ENCODE measurements at regions not wholly inside any gene's neighbourhood (a gene's known extent, or its start where the extent isn't known, plus 50 kb on each side); places are given as distances from the start of the nearest gene placed in this dataset.

DNA sequence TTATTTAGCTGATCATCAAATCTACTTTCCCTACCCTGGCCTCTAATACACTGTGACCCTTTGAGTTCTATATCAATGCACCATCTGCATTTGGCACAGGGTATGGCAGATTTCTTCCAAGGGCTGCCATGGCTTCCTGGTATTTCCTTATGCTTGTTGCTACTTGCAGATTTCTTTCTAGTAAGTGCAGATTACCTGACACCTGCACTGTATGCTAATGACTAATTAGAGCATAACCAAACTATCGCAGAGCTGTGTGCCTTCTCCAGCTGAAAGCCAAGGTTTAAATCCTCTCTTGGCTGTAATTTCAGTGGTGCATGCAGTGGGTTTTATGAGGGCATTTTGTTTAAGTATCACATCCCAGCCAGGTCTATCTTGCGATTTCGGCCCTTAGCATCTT lies 293.7 kb downstream of the KIF4B start:
- DNase-seq = no peak

DNA sequence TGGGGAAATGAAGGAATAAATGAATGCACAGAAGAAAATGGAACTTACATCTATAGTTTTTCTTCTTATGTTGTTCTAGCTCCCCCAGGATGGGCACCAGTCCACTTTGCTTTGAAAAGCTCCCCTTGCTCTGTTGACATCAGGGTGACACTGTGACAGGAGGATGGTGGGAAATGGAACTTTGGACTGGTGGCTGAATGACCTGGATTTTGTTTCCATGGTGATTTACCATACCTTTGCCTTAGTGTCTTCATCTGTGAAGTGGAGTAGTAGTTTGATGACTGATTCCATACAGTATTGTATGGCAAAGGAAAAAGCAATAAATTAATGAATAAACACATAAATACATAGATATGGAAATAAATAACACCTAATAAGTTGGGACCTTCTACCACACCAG lies 294.7 kb downstream of the KIF4B start:
- no peak for DNase-seq

DNA sequence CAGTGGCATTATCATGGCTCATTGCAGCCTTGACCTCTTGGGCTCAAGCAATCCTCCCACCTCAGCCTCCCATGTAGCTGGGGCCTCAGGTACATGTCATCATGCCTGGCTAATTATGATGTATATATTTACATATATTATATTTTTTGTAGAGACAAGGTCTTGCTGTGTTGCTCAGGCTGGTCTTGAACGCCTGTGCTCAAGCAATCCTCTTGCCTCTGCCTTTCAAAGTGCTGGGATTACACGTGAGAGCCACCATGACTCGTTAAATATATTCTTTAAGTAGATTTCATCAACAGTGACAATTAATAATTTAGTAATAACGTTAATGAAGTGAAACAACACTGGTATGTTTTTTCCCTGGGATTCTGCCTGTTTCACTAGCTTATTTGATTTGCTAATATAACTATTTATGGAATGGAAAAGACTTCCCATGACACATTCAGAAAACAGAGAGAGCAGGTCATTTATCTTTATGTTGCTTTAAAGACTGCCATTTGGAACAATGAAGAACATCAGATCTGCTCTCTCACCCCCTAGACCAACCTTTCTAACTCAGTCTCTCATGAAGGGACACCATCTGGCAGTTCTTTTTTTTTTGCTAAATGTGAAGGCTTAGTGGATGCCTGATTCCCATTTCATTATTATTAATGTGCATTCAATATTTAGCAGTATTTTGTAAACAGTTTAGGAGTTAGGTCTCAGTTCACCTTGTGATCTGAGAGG lies 295.6 kb downstream of the KIF4B start:
- no peak for DNase-seq

DNA sequence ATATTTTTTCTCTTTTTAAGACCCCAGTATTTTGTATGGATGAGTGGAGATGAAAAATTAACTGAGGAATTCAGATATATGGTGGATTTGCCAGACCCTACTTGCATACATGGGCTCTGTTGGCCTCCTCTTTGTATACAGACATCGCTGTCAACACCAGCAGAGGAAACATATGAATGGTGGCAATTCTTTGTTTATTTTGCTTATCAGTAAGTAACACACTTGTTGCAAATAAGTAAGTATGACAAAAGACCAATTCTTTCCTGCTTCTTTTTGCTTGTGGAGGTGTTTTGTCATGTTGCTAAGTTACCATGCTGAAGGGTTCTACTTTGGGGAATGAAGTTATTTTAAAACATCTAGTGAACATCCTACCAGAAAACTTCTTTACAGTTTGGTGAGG lies 298.2 kb downstream of the KIF4B start:
- DNase-seq = no peak

DNA sequence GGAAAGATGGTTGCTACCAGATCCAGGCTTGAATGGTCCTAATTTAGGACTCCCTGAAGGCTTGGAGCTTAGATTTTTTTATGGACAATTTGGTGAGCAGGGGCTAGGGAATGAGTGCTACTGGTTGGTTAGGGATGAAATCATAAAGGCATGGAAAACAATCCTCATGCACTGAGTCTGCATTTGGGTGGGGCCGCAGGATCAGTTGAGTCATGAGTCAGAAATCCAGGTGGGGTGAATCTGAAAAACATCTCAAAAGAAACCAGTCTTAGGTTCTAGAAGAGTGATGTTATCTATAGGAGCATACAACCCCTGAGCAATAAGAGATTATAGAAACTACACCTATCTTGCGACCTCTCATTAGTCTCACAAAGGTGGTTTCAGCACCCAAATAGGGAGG lies 300.0 kb downstream of the KIF4B start:
- no peak for DNase-seq

DNA sequence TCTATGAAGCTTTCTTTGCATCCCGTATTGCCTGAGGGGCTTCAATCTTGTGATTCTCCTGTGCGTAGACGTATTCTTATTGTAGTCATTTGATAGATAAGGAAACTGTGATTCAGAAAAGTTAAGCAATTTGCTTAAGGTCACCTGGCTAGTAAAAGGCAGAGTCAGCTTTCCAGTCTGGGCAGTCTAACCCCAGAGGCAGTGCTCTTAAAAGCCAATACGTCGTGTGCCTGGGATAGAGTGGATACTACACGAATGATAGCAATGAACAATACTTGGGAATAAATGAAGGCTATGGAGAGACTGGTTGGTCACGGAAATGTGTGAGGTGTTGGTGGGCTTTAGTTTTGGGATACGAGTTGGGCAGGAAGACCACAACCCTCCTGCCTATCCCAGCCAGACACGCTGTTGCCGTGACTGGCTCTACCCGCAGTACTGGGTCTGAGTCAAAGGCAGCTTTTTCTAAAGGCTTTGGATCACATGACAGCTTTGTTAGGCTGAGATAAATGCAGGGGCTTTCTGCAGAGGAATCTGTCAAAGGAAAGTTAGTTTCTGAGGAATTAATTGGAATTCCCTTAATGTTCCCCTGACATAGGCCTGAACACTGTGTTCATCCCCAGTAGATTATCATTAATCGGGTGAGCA lies 302.6 kb downstream of the KIF4B start:
- DNase-seq = no peak

DNA sequence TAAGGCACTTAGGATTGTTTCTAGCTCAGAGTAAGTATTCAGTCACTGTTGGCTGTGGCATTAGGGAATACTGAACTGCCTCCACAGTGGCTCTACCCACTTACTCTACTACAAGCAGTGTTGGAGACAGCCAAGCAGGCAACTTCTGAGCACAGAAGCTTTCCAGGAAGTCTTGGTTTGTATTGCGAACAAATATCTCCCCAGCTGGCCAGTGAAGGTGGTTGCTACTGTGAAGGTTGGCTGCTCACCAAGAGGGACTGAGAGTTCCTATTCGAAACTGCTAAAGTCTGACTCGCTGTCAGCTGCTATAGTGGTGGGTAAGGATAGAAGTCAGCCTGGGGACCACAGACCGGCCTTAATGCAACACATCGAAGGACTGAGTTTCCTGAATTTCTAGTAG lies 319.1 kb downstream of the KIF4B start:
- DNase-seq = no peak

DNA sequence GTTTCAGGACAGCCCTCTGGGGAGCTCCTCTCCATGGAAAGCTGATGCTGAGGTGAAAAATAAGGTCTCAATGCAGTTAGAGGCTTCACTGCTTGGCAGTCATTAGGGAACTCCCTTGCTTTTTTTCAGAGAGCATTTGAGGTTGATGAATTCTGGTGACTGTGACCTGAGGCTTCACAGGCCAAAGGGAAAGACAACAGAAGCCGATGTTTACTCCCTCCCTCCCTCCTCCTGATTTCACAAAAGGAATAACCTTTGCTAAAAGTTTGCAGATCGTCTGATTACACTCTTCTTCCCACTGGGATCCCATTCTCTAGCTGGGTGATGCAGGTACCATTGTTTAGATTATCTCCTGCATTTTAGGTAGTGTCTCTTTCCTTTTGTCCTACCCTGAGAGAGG lies 329.4 kb downstream of the KIF4B start:
- no peak for DNase-seq

DNA sequence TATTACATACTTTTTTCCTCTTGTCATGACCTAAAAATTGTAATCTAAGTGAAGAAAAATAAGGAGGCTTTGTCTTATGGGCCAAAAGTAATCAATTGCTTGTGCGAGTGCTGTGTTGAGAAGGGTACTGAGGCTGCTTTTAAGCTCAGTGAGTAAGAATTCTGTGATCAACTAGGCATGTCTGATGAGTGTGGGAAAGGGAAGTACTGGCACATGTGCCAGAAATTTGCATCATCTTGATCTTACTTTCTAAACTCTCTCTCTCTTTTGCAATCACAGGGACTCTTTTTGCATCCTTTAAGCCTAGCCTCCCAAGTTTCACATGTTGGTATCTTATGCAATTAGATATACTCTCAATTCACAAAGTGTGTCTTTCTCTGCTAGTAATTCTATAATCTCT lies 329.9 kb downstream of the KIF4B start:
- no peak for DNase-seq

DNA sequence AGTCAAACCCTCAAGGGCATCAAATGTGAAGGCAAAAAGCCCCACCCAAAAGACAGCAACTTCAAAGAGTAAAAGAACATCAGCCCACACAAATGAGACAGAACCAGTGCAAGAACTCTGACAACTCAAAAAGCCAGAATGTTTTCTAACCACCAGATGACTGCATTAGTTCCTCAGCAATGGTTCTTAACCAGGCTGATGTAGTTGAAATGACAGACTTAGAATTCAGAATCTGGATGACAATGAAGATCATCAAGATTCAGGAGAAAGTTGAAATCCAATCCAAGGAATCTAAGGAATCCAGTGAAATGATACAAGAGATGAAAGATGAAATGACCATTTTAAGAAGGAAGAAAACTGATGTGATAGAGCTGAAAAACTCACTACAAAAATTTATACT lies 339.7 kb downstream of the KIF4B start:
- DNase-seq = no peak

DNA sequence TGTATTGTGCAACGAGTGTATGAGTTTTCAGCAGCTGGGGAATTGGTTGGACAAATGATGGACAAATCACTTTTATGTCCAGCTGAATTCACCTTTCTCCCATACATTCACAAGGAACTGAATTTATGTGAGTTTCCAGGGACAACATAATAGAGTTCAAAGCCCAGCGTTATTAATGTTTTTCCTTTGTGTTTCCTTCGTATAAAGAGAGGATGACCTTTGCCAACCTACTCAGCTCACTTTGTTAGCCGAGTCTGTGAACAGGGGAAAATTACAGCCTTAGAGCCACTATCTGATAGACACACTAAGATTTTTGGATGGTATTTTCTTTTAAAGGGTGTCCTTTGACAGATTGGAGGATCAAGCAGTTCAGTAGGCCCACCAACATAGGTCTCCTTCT lies 352.5 kb downstream of the KIF4B start:
- DNase-seq = no peak

DNA sequence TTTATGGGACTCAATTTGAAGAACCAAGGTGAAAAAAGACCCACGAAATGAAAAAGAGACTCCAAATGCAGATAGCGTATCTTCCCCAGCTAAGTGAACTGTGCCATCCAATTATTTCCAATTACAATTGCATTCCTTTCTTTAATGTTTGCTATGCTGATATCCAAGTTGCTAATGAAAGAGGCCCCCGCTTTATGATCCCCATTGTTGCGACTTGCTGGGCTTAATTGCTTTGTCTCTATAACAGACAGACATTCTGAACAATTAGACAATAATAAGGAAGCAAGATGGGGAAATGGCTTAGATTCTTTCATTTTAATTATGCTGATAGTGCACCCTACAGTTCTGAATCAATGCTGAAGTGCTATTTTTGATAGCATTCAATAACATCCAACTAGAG lies 354.3 kb downstream of the KIF4B start:
- DNase-seq = no peak

DNA sequence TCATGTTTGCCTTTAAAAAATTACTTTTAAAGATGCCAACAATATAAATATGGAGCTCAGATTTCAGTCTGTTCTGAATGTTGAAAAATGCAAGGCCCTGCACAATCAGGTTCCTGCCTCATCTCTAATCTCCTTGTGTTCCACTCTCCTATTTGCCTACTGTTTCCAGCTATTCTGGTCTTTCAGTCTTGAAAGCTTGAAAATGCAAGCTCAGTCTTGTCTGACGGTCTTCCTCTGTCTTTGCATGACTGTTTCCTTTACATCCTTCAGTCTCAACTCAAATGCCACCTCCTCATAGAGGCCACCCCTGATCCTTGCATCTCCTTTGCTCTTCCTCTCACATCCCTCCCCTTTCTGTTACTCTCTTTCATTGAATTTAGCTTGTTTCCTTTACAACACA lies 354.9 kb downstream of the KIF4B start:
- no peak for DNase-seq

DNA sequence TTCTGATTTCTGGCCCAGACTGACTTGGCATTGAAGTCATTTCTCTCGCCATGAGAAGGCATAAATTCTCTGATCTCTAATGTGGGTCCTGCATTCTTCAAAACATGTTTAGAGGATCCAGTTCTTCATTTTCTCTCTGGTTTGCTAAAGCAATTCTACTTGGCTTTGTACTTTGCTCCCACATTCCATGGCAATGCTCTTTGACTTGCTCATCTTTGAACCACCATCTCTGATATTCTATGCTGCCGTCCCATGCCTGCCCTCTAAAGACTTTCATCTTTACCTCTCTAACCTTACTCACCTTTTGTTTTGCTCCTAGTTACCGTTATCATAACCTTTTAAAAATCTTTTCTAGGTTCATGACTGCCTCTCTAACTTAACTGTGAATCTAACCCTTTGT lies 366.9 kb downstream of the KIF4B start:
- no peak for DNase-seq

DNA sequence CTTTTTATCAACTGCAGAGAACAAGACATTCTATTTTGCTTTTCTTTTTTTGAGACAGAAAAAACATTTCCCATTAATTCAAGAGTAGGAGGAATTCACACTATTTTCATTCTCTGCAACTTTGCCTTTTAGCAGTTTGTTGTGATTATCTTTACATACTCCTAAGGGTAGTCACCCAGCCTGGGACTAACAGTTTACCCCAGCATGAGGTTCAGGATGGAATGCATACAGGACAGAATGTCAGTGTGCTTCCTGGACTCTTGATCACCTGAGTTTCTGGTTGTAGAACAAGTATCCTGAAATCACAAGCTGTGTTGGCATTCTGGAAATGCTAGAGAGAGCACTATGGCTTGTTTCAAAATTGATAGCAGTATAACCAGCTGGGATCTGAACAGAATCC lies 368.1 kb downstream of the KIF4B start:
- DNase-seq = no peak

DNA sequence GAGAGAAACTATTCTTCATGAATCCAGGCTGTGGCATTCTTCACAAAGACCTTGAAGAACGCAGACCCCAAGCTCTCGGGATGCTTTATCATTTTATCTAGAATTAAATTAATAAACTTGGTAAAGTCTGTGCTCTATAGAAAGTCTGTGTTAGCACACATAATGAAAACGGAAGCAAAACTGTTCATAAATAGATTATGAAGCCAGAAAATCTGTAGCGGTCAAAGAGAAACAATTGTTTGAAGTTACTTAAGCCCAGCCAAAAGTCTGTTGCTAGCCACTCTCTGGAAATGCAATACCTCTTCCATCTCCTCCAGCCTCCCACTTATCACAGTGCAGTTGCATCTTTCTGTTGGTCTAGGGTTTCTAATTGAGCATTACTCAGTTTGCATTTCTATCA lies 375.9 kb downstream of the KIF4B start:
- DNase-seq = no peak

DNA sequence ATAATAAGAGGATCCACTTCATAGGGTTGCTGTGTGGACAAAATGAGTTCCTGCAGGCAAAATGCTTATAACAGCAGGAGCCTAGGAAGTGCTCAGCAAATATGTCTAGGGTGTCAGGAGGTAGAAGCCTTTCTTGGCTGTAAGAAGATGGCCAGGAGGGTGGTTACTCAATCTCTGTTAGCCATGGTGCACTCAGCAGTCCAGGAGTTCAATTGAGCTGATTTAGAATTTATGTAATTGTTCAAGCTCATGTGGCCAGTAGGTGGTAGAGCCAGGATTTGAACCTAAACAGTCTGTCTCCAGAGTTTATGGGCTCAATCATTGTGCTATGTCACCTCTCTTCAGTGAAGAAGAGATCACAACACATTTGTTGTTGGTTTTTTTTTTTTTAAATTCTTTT lies 381.2 kb downstream of the KIF4B start:
- peak; percentile 53 for DNase-seq

DNA sequence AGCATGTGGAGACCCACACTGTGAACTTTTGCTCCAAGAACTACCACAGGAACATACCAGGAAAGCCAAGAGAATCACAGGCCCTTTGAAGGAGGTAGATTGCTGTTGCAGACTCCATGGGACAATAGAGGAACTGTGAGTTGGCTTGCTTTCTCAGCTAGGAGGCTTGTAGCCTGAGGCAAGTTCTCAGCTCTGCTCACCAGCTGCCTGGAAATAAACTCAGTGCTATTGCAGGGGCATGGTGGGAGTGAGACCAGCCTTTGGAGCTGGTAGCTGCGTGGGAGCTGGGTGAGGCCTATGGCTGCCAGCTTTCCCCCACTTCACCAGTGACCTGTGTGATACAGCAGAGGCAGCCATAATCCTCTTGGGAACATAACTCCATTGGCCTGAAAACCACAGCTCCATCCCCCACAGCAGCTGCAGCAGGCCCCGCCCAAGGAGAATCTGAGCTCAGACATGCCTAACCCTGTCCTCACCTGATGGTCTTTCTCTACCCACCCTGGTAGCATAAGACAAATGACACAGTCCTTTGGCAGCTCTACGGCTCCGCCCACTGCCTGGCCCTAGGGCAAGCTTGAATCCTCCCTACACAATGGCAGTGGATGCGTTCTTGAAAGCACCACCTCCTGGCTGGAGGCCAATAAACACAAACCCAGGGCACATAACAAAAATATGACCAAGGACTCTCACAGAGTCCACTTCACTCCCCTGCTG lies 389.5 kb downstream of the KIF4B start:
- DNase-seq = peak; percentile 74

DNA sequence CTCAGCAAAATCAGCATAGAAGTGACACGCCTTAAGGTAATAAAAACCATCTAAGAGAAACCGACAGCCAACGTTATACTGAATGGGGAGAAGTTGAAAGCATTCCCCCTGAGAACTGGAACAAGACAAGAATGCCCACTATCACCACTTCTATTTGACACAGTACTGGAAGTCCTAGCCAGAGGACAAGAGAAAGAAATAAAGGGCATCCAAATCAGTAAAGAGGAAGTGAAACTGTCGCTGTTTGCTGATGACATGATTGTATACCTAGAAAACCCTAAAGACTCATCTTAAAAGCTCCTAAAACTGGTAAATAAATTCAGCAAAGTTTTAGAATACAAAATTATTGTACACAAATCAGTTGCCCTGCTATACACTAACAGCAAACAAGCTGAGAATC lies 393.3 kb downstream of the KIF4B start:
- no peak for DNase-seq

DNA sequence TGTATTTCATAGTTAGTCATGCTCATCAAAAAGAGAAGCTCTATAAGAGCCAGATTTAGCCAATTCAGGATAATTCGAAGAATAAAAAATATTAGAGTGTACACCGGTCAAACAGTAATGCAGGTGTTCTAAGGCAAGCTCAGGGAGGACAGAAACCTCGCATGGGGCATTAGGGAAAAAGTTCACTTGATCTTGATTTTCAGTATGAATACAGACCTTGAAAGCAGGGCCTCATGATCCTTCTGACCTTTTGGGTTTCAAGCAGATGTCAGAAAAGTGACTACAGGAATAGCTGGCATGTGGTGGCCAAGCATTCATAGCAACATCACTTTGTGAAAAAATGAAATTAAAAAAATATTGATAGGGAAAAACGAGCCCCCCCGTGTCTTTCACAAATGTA lies 394.9 kb downstream of the KIF4B start:
- no peak for DNase-seq

DNA sequence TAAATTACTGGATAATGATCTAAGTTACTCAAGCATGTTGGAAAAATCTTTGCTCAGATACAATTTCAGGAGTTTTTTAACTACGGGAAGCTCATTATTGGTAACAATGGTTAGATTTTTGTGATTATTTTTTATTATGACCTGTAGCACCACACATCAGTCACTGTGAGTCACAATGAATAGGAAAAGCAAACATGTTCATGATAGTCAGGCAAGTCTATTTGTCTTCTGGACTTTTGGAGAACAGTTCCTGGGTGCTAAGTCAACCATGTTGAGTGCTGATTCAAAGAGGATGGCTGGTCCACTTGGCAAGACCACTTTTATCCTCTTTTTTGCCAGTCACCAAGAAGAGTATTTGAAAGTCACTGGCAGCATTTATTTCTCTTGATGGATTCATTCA lies 403.2 kb downstream of the KIF4B start:
- DNase-seq = no peak

DNA sequence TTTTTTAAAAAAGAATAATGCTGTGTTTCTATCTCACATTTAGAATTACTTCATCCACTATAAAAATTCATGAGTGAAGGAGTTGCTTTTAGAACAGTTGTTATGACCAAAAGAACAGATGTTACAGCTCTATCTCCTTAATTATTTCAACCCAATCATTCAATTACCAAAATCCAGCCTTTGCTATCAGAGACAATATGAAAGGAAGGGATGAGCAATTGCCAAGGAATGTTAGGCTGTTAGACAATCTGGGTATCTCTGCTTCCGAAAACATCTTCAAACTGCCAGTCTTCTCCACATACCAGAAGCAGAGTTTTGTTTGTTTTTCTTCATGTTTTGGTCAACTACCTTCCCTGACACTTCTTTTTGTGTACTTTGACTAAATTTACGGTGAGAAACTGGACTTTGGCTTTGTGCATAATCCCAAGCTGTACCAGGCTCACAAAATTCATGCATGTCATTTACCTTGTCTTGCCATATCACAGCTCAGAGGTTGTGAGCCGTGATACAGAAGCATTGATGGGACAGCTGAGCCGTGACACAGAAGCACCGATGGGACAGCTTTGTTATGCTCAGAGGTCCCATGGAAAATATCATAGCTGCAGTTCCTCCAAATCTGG lies 405.5 kb downstream of the KIF4B start:
- DNase-seq = no peak

DNA sequence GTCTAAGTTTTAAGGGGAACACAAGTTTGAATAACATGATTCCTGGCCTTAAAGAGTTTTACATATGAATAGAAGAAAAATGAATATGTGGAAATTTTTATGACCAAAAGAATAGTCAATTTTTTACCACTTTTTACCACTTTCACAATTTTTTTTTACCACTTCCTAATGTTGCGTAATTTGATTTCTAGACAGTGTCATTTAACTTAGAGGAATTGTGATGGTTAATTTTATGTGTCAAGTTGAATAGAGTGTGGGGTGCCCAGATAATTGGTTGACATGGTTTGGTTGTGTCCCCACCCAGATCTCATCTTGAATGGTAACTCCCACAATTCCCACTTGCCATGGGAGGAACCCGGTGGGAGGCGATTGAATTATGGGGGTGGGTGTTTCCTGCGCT lies 416.6 kb downstream of the KIF4B start:
- no peak for DNase-seq

DNA sequence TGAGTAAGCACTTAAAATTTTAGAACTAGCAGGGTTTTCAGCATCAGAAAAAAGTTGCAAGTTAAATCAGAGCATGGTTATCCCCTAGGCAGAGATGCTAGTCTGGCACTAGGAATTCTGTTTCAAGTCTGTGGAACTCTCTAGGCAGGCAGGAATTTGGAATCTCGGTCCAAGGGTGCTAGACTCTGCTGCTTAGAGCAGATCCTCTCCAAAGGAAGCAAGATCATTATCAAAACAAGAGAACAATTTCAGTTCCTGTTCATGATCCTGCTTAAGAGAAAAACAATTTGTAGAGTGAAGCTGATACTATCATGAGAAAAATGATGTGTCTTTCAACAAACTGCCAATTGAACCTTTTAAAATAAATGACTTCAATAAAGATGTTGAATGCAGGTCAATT lies 420.7 kb downstream of the KIF4B start:
- no peak for DNase-seq
